Uterus (tissue), 3 donors: ENCODE measurements at regions not wholly inside any gene's neighbourhood (a gene's known extent, or its start where the extent isn't known, plus 50 kb on each side); places are given as distances from the start of the nearest gene placed in this dataset.

Experiments
- DNase-seq, 2 donors: peaks; one replicate each; pipeline ENCODE4 v3.0.0-alpha.2; 2019 to 2020
- H3K27ac ChIP-seq, 2 donors: fragments of 200-600 bp; sonication (generic); 1 replicate in 1 of 2; 2 replicates in 1 of 2; pipeline ENCODE4 v1.5.1; 2016 to 2018
- H3K27me3 ChIP-seq, 2 donors: fragments of 200-600 bp; sonication (generic); one replicate each; pipeline ENCODE4 v1.5.1; 2018 to 2019; ENCODE audit warnings: control low read depth in 1 of 2
- H3K36me3 ChIP-seq, 2 donors: fragments of 200-600 bp; sonication (generic); one replicate each; pipeline ENCODE4 v1.5.1; 2019; ENCODE audit warnings: control low read depth in 1 of 2
- H3K4me1 ChIP-seq, 2 donors: fragments of 200-600 bp; sonication (generic); one replicate each; pipeline ENCODE4 v1.5.1; 2018 to 2019; ENCODE audit warnings: control low read depth in 1 of 2
- H3K4me3 ChIP-seq, 2 donors: fragments of 200-600 bp; sonication (generic); 1 replicate in 1 of 2; 2 replicates in 1 of 2; pipeline ENCODE4 v1.5.1; 2018 to 2019; ENCODE audit warnings: mild to moderate bottlenecking in 1 of 2
- H3K9me3 ChIP-seq, 2 donors: fragments of 200-600 bp; sonication (generic); one replicate each; pipeline ENCODE4 v1.5.1; 2019; ENCODE audit warnings: control low read depth in 1 of 2
- POLR2A ChIP-seq, 2 donors: fragments of 450-650 bp; IDR thresholded peaks; one replicate each; pipeline ENCODE4 v1.6.1; 2016; ENCODE audit warnings: antibody characterized with exemption in 2 of 2, mild to moderate bottlenecking in 1 of 2, moderate library complexity in 1 of 2
- intact Hi-C: fragments of 100-400 bp; cut with DNase I; formaldehyde crosslinking; loops from one replicate; pipeline ENCODE4 v1.15.1; 2023; ENCODE audit warnings: low total_unique reads
- TF ChIP-seq, protein P1 (sequence below), 4 experiments: fragments of 200-600 bp in 2 of 4; fragments of 450-650 bp in 2 of 4; sonication (generic) in 2 of 4; IDR thresholded peaks; one replicate each; pipeline ENCODE4 v1.5.1; 2016 to 2019; ENCODE audit warnings: antibody characterized with exemption in 4 of 4, mild to moderate bottlenecking in 2 of 4, moderate library complexity in 1 of 4
- donor health status: DM: yes; HTN: yes; CAD: no.

DNA sequence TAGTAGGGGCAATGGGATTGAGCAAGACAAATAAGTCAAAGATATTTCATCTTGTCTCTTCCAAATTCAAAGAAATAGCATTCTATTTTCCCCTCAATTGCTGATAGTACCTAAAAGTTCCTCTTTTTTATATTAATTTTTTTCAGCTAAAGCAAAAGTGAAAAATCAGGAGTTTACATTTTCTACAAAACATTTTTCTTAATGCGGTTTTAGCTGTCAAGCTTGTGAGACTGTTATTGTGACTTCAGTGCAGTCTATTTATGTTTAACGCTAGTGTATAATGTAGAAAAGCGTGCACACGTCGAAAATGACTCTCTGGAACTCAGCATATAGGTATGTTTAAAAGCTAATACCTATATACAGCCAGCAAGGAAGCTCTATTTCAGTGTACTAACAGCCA lies 119.8 kb downstream of the BTBD3 start:
- DNase-seq = no peak
- intact Hi-C loops = loop anchor here (10.0 kb wide), 1 partner anchor 57 kb away; no protein-coding TSS in a partner anchor
- no peaks in the 10 kb centered on the region for H3K27me3 ChIP-seq
- no peak overlapping the region for H3K27ac ChIP-seq
- H3K9me3 ChIP-seq = no peaks in the 10 kb centered on the region
- H3K4me3 ChIP-seq = no peak overlapping the region
- no peaks in the 10 kb centered on the region for H3K4me1 ChIP-seq
- TF ChIP-seq, protein P1, sequence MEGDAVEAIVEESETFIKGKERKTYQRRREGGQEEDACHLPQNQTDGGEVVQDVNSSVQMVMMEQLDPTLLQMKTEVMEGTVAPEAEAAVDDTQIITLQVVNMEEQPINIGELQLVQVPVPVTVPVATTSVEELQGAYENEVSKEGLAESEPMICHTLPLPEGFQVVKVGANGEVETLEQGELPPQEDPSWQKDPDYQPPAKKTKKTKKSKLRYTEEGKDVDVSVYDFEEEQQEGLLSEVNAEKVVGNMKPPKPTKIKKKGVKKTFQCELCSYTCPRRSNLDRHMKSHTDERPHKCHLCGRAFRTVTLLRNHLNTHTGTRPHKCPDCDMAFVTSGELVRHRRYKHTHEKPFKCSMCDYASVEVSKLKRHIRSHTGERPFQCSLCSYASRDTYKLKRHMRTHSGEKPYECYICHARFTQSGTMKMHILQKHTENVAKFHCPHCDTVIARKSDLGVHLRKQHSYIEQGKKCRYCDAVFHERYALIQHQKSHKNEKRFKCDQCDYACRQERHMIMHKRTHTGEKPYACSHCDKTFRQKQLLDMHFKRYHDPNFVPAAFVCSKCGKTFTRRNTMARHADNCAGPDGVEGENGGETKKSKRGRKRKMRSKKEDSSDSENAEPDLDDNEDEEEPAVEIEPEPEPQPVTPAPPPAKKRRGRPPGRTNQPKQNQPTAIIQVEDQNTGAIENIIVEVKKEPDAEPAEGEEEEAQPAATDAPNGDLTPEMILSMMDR (IDR thresholded peaks at IDR 0.05) = no peak
- no peak for TF ChIP-seq POLR2A (IDR thresholded peaks at IDR 0.05)
- no peaks in the 10 kb centered on the region for H3K36me3 ChIP-seq

DNA sequence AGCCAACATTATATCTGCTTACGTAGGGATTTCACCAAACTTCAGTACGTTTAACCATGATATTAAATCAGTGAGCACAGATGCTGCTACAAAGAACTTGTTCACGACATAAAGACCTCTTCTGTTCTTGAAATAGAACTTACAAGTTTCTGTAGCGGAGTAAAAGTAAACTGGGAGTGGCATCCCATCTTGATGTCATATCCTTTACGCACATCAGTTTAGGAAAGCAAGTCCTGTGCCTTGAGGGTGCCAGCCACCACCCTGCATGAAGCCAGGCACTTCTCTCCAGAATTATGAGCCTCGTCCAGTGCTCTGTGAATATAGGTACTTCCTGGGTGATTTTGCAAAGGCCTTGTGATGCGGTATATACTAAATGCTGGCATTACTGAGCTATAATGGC lies 122.6 kb downstream of the BTBD3 start:
- Histone ChIP-seq H3K9me3 (no peaks in the 10 kb centered on the region), H3K4me1 (no peaks in the 10 kb centered on the region), H3K36me3 (no peaks in the 10 kb centered on the region), H3K4me3 (no peak overlapping the region), H3K27ac (no peak overlapping the region), H3K27me3 (no peaks in the 10 kb centered on the region)
- intact Hi-C loops = no loop called here
- DNase-seq = no peak
- TF ChIP-seq POLR2A (IDR thresholded peaks at IDR 0.05) = no peak
- TF ChIP-seq, protein P1 (IDR thresholded peaks at IDR 0.05) = no peak

DNA sequence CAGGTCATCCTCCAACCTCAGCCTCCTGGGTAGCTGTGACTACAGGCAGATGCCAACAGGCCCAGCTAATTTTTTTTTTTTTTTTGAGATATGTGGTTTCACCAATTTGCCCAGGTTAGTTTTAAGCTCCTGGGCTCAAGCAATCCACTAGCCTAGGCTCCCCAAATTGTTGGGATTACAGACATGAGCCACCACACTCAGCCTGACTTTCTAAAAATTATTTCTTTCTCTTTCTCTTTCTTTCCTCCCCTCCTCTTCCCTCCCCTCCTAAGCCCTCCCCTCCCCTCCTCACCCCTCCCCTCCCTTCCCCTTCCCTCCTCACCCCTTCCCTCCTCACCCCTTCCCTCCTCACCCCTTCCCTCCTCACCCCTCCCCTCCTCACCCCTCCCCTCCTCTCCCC lies 127.3 kb downstream of the BTBD3 start:
- no peaks in the 10 kb centered on the region for H3K36me3 ChIP-seq
- no peaks in the 10 kb centered on the region for H3K4me1 ChIP-seq
- H3K4me3 ChIP-seq = no peak overlapping the region
- H3K27ac ChIP-seq = no peak overlapping the region
- TF ChIP-seq POLR2A (IDR thresholded peaks at IDR 0.05) = no peak
- TF ChIP-seq, protein P1 (IDR thresholded peaks at IDR 0.05) = no peak
- no peaks in the 10 kb centered on the region for H3K9me3 ChIP-seq
- intact Hi-C loops = no loop called here
- DNase-seq = no peak
- H3K27me3 ChIP-seq = no peaks in the 10 kb centered on the region

DNA sequence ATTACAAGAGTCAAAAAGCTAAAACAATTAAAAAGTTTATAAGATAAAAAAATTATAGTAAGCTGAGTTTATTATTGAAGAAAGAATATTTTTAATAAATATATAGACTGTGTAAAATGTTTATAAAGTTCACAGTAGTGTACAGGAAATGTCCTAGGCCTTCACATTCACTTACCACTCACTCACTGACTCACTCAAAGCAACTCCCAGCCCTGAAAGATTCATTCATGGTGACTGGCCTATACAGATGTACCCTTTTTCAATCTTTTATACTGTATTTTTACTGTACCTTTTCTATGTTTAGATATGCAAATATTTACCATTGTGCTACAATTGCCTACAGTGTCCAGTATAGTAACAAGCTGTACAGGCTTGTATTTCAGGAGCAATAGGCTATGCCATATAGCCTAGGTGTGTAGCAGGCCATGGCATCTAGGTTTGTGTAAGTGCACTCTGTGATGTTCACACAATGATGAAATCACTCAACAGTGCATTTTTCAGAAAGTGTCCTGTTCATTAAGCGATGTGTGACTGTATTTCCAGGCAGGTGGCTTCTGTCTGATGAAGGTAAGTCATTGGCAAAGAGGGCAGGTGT lies 130.2 kb downstream of the BTBD3 start:
- intact Hi-C loops = no loop called here
- Histone ChIP-seq H3K4me1 (no peaks in the 10 kb centered on the region), H3K4me3 (no peak overlapping the region), H3K27me3 (no peaks in the 10 kb centered on the region), H3K9me3 (no peaks in the 10 kb centered on the region), H3K27ac (no peak overlapping the region), H3K36me3 (no peaks in the 10 kb centered on the region)
- TF ChIP-seq POLR2A (IDR thresholded peaks at IDR 0.05) = no peak
- TF ChIP-seq, protein P1 (IDR thresholded peaks at IDR 0.05) = no peak
- DNase-seq = no peak

DNA sequence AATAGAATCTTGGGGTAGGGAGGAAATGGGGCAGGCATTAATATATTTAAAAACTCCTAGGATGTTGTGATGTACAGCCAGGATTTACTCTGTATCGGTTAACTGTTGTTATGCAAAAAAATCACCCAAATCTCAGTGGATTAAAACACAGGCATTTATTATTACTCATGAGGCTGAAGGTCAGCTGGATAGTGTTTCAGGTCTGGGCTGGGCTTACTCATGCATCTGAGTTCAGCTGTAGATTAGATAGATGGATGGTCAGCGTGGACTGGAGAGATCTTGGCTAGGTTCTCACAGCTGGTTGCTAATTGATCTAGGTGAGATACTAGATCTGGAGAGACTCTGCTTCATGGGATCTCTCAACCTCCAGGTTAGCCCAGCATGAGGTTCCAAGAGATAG lies 131.4 kb downstream of the BTBD3 start:
- DNase-seq = no peak

More for the DNA sequence above, 131.4 kb downstream of the BTBD3 start:
- Histone ChIP-seq H3K27ac (no peak overlapping the region), H3K4me3 (no peak overlapping the region), H3K36me3 (no peaks in the 10 kb centered on the region), H3K27me3 (no peaks in the 10 kb centered on the region), H3K9me3 (no peaks in the 10 kb centered on the region), H3K4me1 (no peaks in the 10 kb centered on the region)
- no peak for TF ChIP-seq POLR2A (IDR thresholded peaks at IDR 0.05)
- TF ChIP-seq, protein P1 (IDR thresholded peaks at IDR 0.05) = no peak
- intact Hi-C loops = no loop called here
